ENCODE measurements at regions not wholly inside any gene's neighbourhood (a gene's known extent, or its start where the extent isn't known, plus 50 kb on each side); places are given as distances from the start of the nearest gene placed in this dataset.

GRCh38 chr2:239464166-239465016, 63.6 kb upstream of the HDAC4 start:
- POLR2A ChIA-PET: no interaction called here
- dilution Hi-C loops (cut with MboI; ENCODE audit: extremely low pct_ligation_motif_present, low sequenced_read_pairs): no loop called here
- no peak overlapping the region for H2AFZ ChIP-seq (ENCODE audit: low read depth, low read length)
- H3K4me3 ChIP-seq (replicated peaks in 1 of 3; ENCODE audit: insufficient read depth in 1 of 3, low read depth in 1 of 3, low read length in 3 of 3): no peak overlapping the region
- intact Hi-C loops (cut with micrococcal nuclease): no loop called here
- H3K27me3 ChIP-seq (ENCODE audit: control insufficient read depth in 2 of 2, insufficient read depth in 2 of 2, low read length in 2 of 2): no peaks in the 10 kb centered on the region
- H4K20me1 ChIP-seq (replicated peaks; ENCODE audit: control insufficient read depth, extremely low read depth, insufficient read depth, low read length): no peaks in the 10 kb centered on the region
- no peaks in the 10 kb centered on the region for H3K9me1 ChIP-seq (replicated peaks; ENCODE audit: control insufficient read depth, extremely low read depth, insufficient read depth, low read length)
- no peaks in the 10 kb centered on the region for H3K4me1 ChIP-seq (ENCODE audit: control insufficient read depth, extremely low read depth, insufficient read depth, low read length)
- CTCF ChIA-PET: no interaction called here
- no peak for DNase-seq (ENCODE audit: low read depth, low spot score)
- no peaks in the 10 kb centered on the region for H3K79me2 ChIP-seq (ENCODE audit: control insufficient read depth, insufficient read depth, low read length)
- TF ChIP-seq MAX (IDR thresholded peaks at IDR 0.05; ENCODE audit: insufficient read depth, insufficient read length) (no peak), EZH2 (IDR thresholded peaks at IDR 0.05; ENCODE audit: borderline replicate concordance, low read depth, low read length, severe bottlenecking) (no peak), JUN (IDR thresholded peaks at IDR 0.05; ENCODE audit: borderline replicate concordance, insufficient read depth, insufficient read length, low read depth) (no peak), GATA2 (IDR thresholded peaks at IDR 0.05; ENCODE audit: insufficient read depth, insufficient read length, low read depth, low read length) (no peak), MYC (IDR thresholded peaks at IDR 0.05; ENCODE audit: low read depth, low read length) (no peak), POLR2A (IDR thresholded peaks at IDR 0.05; ENCODE audit: low read depth, low read length) (no peak), FOS (IDR thresholded peaks at IDR 0.05; ENCODE audit: borderline replicate concordance, insufficient read depth, low read length) (no peak), POLR2AphosphoS5 (IDR thresholded peaks at IDR 0.05; ENCODE audit: insufficient read depth, low read depth, low read length) (no peak), CTCF (IDR thresholded peaks at IDR 0.05; ENCODE audit: extremely low read depth in 1 of 2, insufficient read depth in 1 of 2, low read depth in 1 of 2, low read length in 2 of 2) (no peak)
- BruUV-seq (replicated peaks): no TSS peak
- H3K9me3 ChIP-seq (replicated peaks; ENCODE audit: control insufficient read depth, insufficient read depth, low read length): peaks cover 1% of the 10 kb centered on the region
- FAIRE-seq: no peak
- no peaks in the 10 kb centered on the region for H3K36me3 ChIP-seq (ENCODE audit: control insufficient read depth in 2 of 2, extremely low read depth in 1 of 2, insufficient read depth in 2 of 2, low read length in 2 of 2)
- H3K4me2 ChIP-seq (ENCODE audit: insufficient read depth, low read length): no peak overlapping the region
- H3K27ac ChIP-seq (ENCODE audit: insufficient read depth, low read depth, low read length): no peak overlapping the region
- H3K9ac ChIP-seq (replicated peaks; ENCODE audit: extremely low read depth, insufficient read depth, low read length): no peak overlapping the region
